Endothelial cell of umbilical vein (primary cell): ENCODE measurements at regions not wholly inside any gene's neighbourhood (a gene's known extent, or its start where the extent isn't known, plus 50 kb on each side); places are given as distances from the start of the nearest gene placed in this dataset.

Source experiments
- BruUV-seq: library from RNA; stranded (reverse); fragments of 400-500 nt; replicated peaks from 2 replicates; lab custom pipeline; 2021; lab: Mats Ljungman, UMichigan
- CTCF ChIA-PET: fragments of 300-600, 350-600 bp; sonication (Branson Sonifier 250); formaldehyde crosslinking; loops from one replicate; lab custom pipeline; 2021; ENCODE audit warnings: antibody characterized with exemption, inconsistent platforms; lab: Charles Lee
- POLR2A ChIA-PET: fragments of 300-600, 350-600 bp; sonication (Branson Sonifier 250); formaldehyde crosslinking; loops from one replicate; lab custom pipeline; 2021; ENCODE audit warnings: antibody characterized with exemption, inconsistent platforms; lab: Charles Lee
- DNase-seq: peaks from one replicate; pipeline ENCODE4 v3.0.0-alpha.2; 2011; ENCODE audit warnings: low read depth, low spot score
- FAIRE-seq: peaks from 2 replicates; lab custom pipeline; 2011; peaks lifted over from hg19 to GRCh38; lab: Jason Lieb, UNC
- H2AFZ ChIP-seq: 2 replicates; pipeline ENCODE4 v1.6.0; 2012; ENCODE audit warnings: low read depth, low read length, control low read depth, inconsistent platforms
- H3K27ac ChIP-seq: 2 replicates; pipeline ENCODE4 v1.5.1; 2011; ENCODE audit warnings: low read depth, mild to moderate bottlenecking, control low read depth, low read length, moderate library complexity; ENCODE audit not compliant: insufficient read depth
- H3K27me3 ChIP-seq, 2 experiments: 2 replicates each; pipeline versions ENCODE4 v1.6.0 to v1.6.1; 2011; ENCODE audit warnings: low read length in 2 of 2, mixed read lengths in 1 of 2; ENCODE audit not compliant: control insufficient read depth in 2 of 2, insufficient read depth in 2 of 2
- H3K36me3 ChIP-seq, 2 experiments: 2 replicates in 1 of 2; 3 replicates in 1 of 2; pipeline ENCODE4 v1.5.1; 2011; ENCODE audit warnings: low read length in 2 of 2, mild to moderate bottlenecking in 1 of 2, moderate library complexity in 1 of 2; ENCODE audit not compliant: control insufficient read depth in 2 of 2, insufficient read depth in 2 of 2; ENCODE audit errors: extremely low read depth in 1 of 2
- H3K4me1 ChIP-seq: 3 replicates; pipeline ENCODE4 v1.5.1; 2011; ENCODE audit warnings: mild to moderate bottlenecking, low read length; ENCODE audit not compliant: control insufficient read depth, insufficient read depth; ENCODE audit errors: extremely low read depth
- H3K4me2 ChIP-seq: 2 replicates; pipeline ENCODE4 v1.6.1; 2011; ENCODE audit warnings: low read length, control low read depth, mixed read lengths; ENCODE audit not compliant: insufficient read depth
- H3K4me3 ChIP-seq, 3 experiments: fragments of 200-600 bp in 1 of 3; sonication (generic), shearing (Covaris generic) in 1 of 3; replicated peaks in 1 of 3; 2 replicates each; pipeline ENCODE4 v1.5.1; 2011 to 2016; ENCODE audit warnings: control low read depth in 3 of 3, low read length in 3 of 3, mild to moderate bottlenecking in 2 of 3, inconsistent platforms in 1 of 3, low read depth in 1 of 3, moderate library complexity in 1 of 3; ENCODE audit not compliant: insufficient read depth in 1 of 3
- H3K79me2 ChIP-seq: 2 replicates; pipeline ENCODE4 v1.6.0; 2012; ENCODE audit warnings: low read length, inconsistent platforms; ENCODE audit not compliant: control insufficient read depth, insufficient read depth
- H3K9ac ChIP-seq: replicated peaks from 2 replicates; pipeline ENCODE3; 2011; ENCODE audit warnings: low read length, control low read depth; ENCODE audit not compliant: insufficient read depth; ENCODE audit errors: extremely low read depth
- H3K9me1 ChIP-seq: replicated peaks from 3 replicates; pipeline ENCODE4 v1.6.0; 2011; ENCODE audit warnings: mild to moderate bottlenecking, low read length; ENCODE audit not compliant: control insufficient read depth, insufficient read depth; ENCODE audit errors: extremely low read depth
- H3K9me3 ChIP-seq: replicated peaks from 2 replicates; pipeline ENCODE4 v1.5.1; 2012; ENCODE audit warnings: low read length, inconsistent platforms; ENCODE audit not compliant: control insufficient read depth, insufficient read depth
- H4K20me1 ChIP-seq: replicated peaks from 2 replicates; pipeline ENCODE3; 2011; ENCODE audit warnings: mild to moderate bottlenecking, low read length; ENCODE audit not compliant: control insufficient read depth, insufficient read depth; ENCODE audit errors: extremely low read depth
- EZH2 ChIP-seq: IDR thresholded peaks from 2 replicates; pipeline ENCODE4 v1.6.1; 2012; ENCODE audit warnings: borderline replicate concordance, low read depth, mild to moderate bottlenecking, moderate library complexity, low read length, inconsistent platforms; ENCODE audit not compliant: severe bottlenecking
- FOS ChIP-seq: IDR thresholded peaks from 2 replicates; pipeline ENCODE4 v1.6.1; 2011; ENCODE audit warnings: mild to moderate bottlenecking, low read length, moderate library complexity, borderline replicate concordance; ENCODE audit not compliant: insufficient read depth
- GATA2 ChIP-seq: IDR thresholded peaks from 2 replicates; pipeline ENCODE4 v1.7.0; 2011; ENCODE audit warnings: low read depth, mild to moderate bottlenecking, moderate library complexity, mixed read lengths, low read length; ENCODE audit not compliant: insufficient read length, insufficient read depth
- JUN ChIP-seq: IDR thresholded peaks from 2 replicates; pipeline ENCODE4 v1.6.1; 2011; ENCODE audit warnings: borderline replicate concordance, low read depth; ENCODE audit not compliant: insufficient read length, insufficient read depth
- MYC ChIP-seq: IDR thresholded peaks from one replicate; pipeline ENCODE4 v1.6.1; 2011; ENCODE audit warnings: mild to moderate bottlenecking, low read depth, low read length
- POLR2A ChIP-seq: IDR thresholded peaks from 2 replicates; pipeline ENCODE4 v1.6.1; 2012; ENCODE audit warnings: low read depth, mild to moderate bottlenecking, control low read depth, low read length
- POLR2AphosphoS5 ChIP-seq: IDR thresholded peaks from 2 replicates; pipeline ENCODE4 v1.6.1; 2012; ENCODE audit warnings: low read depth, mild to moderate bottlenecking, control low read depth, low read length, moderate library complexity; ENCODE audit not compliant: insufficient read depth
- dilution Hi-C: fragments of 300-500 bp; cut with MboI; formaldehyde crosslinking; loops from one replicate; pipeline ENCODE4 v1.15.0; 2019; ENCODE audit warnings: low sequenced_read_pairs; ENCODE audit not compliant: extremely low pct_ligation_motif_present
- intact Hi-C: fragments of 100-400 bp; cut with micrococcal nuclease; formaldehyde crosslinking; loops from one replicate; pipeline ENCODE4 v1.10.0; 2022
- TF ChIP-seq, protein P1 (sequence below), 2 donors: IDR thresholded peaks; 1 replicate in 1 of 2; 2 replicates in 1 of 2; pipeline ENCODE4 v1.5.1; 2011; ENCODE audit warnings: low read length in 2 of 2, mild to moderate bottlenecking in 2 of 2, moderate library complexity in 2 of 2, control low read depth in 1 of 2, inconsistent platforms in 1 of 2, low read depth in 1 of 2; ENCODE audit not compliant: insufficient read depth in 1 of 2; ENCODE audit errors: extremely low read depth in 1 of 2
- TF ChIP-seq, protein P2 (sequence below): IDR thresholded peaks from 2 replicates; pipeline ENCODE4 v1.6.1; 2011; ENCODE audit not compliant: insufficient read depth, insufficient read length

DNA sequence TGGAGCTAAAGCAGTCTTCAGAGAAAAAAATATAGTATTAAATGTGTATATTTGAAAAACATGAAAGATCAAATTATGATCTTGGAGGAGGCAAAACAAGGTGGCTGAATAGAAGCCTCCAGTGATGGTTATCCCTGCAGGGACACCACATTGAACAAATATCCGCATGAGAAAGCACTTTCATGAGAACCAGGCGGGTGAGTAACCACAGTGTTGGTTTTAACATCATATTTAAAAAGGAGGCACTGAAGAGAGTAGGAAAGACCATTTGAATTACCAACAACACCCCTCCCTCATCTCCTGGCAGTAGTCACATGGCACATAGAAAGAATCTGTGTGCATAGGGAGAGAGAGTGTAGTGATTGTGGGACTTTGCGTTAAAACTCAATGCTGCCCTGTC, 759.6 kb upstream of the NRXN1 start:
- Histone ChIP-seq H3K9me1 (no peaks in the 10 kb centered on the region), H3K4me1 (no peaks in the 10 kb centered on the region), H3K27ac (no peak overlapping the region), H3K4me2 (no peak overlapping the region), H3K9me3 (no peaks in the 10 kb centered on the region), H4K20me1 (no peaks in the 10 kb centered on the region), H3K27me3 (no peaks in the 10 kb centered on the region), H3K36me3 (no peaks in the 10 kb centered on the region), H2AFZ (no peak overlapping the region), H3K9ac (no peak overlapping the region), H3K4me3 (no peak overlapping the region), H3K79me2 (no peaks in the 10 kb centered on the region)
- TF ChIP-seq EZH2 (no peak), MYC (no peak), JUN (no peak), FOS (no peak), POLR2AphosphoS5 (no peak), POLR2A (no peak), GATA2 (no peak)
- TF ChIP-seq, protein P1, sequence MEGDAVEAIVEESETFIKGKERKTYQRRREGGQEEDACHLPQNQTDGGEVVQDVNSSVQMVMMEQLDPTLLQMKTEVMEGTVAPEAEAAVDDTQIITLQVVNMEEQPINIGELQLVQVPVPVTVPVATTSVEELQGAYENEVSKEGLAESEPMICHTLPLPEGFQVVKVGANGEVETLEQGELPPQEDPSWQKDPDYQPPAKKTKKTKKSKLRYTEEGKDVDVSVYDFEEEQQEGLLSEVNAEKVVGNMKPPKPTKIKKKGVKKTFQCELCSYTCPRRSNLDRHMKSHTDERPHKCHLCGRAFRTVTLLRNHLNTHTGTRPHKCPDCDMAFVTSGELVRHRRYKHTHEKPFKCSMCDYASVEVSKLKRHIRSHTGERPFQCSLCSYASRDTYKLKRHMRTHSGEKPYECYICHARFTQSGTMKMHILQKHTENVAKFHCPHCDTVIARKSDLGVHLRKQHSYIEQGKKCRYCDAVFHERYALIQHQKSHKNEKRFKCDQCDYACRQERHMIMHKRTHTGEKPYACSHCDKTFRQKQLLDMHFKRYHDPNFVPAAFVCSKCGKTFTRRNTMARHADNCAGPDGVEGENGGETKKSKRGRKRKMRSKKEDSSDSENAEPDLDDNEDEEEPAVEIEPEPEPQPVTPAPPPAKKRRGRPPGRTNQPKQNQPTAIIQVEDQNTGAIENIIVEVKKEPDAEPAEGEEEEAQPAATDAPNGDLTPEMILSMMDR (IDR thresholded peaks at IDR 0.05; ENCODE audit: extremely low read depth in 1 of 2, insufficient read depth in 1 of 2, low read depth in 1 of 2, low read length in 2 of 2): no peak
- TF ChIP-seq, protein P2, sequence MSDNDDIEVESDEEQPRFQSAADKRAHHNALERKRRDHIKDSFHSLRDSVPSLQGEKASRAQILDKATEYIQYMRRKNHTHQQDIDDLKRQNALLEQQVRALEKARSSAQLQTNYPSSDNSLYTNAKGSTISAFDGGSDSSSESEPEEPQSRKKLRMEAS: no peak
- intact Hi-C loops: no loop called here
- no TSS peak for BruUV-seq
- dilution Hi-C loops: no loop called here
- DNase-seq (no peak), FAIRE-seq (no peak)
- ChIA-PET CTCF (no interaction called here), POLR2A (no interaction called here)
